Mesenchymal stem cell (in vitro differentiated cells and primary cell): ENCODE measurements at regions not wholly inside any gene's neighbourhood (a gene's known extent, or its start where the extent isn't known, plus 50 kb on each side); places are given as distances from the start of the nearest gene placed in this dataset.

Experiments used
- DNase-seq: peaks from one replicate; pipeline ENCODE4 v3.0.0-alpha.2; 2013
- H2AFZ ChIP-seq: one replicate; pipeline ENCODE4 v1.6.1; 2013; ENCODE audit warnings: low read depth, mild to moderate bottlenecking, control low read depth, inconsistent platforms, low read length, moderate library complexity
- H2AK5ac ChIP-seq: 2 replicates; pipeline ENCODE4 v1.6.1; 2013; ENCODE audit warnings: low read length, moderate library complexity, mild to moderate bottlenecking, inconsistent platforms; ENCODE audit not compliant: severe bottlenecking
- H2BK120ac ChIP-seq: one replicate; pipeline ENCODE4 v1.6.1; 2013; ENCODE audit warnings: low read depth, mild to moderate bottlenecking, inconsistent platforms, low read length, moderate library complexity
- H2BK12ac ChIP-seq, 2 experiments: one replicate each; pipeline ENCODE4 v1.6.1; 2013; ENCODE audit warnings: inconsistent platforms in 2 of 2, low read length in 2 of 2, mild to moderate bottlenecking in 2 of 2, moderate library complexity in 2 of 2, control low read depth in 1 of 2
- H2BK15ac ChIP-seq: one replicate; pipeline ENCODE4 v1.6.1; 2013; ENCODE audit warnings: mild to moderate bottlenecking, low read depth, inconsistent platforms; ENCODE audit not compliant: poor library complexity, severe bottlenecking
- H2BK5ac ChIP-seq: 2 replicates; pipeline ENCODE4 v1.6.1; 2013; ENCODE audit warnings: low read depth, mild to moderate bottlenecking, low read length, control low read depth, inconsistent platforms; ENCODE audit not compliant: poor library complexity, severe bottlenecking
- H3K14ac ChIP-seq, 2 experiments: one replicate each; pipeline ENCODE4 v1.6.1; 2013; ENCODE audit warnings: inconsistent platforms in 2 of 2, low read length in 2 of 2, control low read depth in 1 of 2, mild to moderate bottlenecking in 1 of 2, moderate library complexity in 1 of 2
- H3K18ac ChIP-seq, 2 experiments: one replicate each; pipeline ENCODE4 v1.6.1; 2013; ENCODE audit warnings: inconsistent platforms in 2 of 2, low read length in 2 of 2, control low read depth in 1 of 2, low read depth in 1 of 2, mild to moderate bottlenecking in 1 of 2
- H3K23ac ChIP-seq, 2 experiments: one replicate each; pipeline ENCODE4 v1.6.1; 2013; ENCODE audit warnings: inconsistent platforms in 2 of 2, low read length in 2 of 2, mild to moderate bottlenecking in 2 of 2, moderate library complexity in 2 of 2, control low read depth in 1 of 2
- H3K27ac ChIP-seq: 2 replicates; pipeline ENCODE4 v1.5.1; 2013; ENCODE audit warnings: mild to moderate bottlenecking, moderate library complexity, low read length, control low read depth, inconsistent platforms; ENCODE audit not compliant: poor library complexity, severe bottlenecking
- H3K27me3 ChIP-seq, 2 experiments: 2 replicates each; pipeline versions ENCODE4 v1.6.1 to v1.7.0; 2013; ENCODE audit warnings: low read length in 2 of 2, mild to moderate bottlenecking in 2 of 2, moderate library complexity in 2 of 2, control low read depth in 1 of 2, inconsistent platforms in 1 of 2; ENCODE audit not compliant: control insufficient read depth in 1 of 2, insufficient read depth in 1 of 2
- H3K36me3 ChIP-seq, 2 experiments: 2 replicates each; pipeline versions ENCODE4 v1.6.1 to v1.7.0; 2013; ENCODE audit warnings: low read length in 2 of 2, control low read depth in 1 of 2, inconsistent platforms in 1 of 2, low read depth in 1 of 2, mild to moderate bottlenecking in 1 of 2; ENCODE audit not compliant: insufficient read depth in 2 of 2, control insufficient read depth in 1 of 2
- H3K4ac ChIP-seq, 2 experiments: one replicate each; pipeline ENCODE4 v1.6.1; 2013; ENCODE audit warnings: inconsistent platforms in 2 of 2, low read length in 2 of 2, mild to moderate bottlenecking in 2 of 2, moderate library complexity in 2 of 2, control low read depth in 1 of 2, low read depth in 1 of 2
- H3K4me1 ChIP-seq: 2 replicates; pipeline ENCODE4 v1.6.1; 2013; ENCODE audit warnings: low read depth, low read length, control low read depth; ENCODE audit not compliant: control insufficient read depth, insufficient read depth
- H3K4me2 ChIP-seq: 2 replicates; pipeline ENCODE4 v1.6.1; 2013; ENCODE audit warnings: low read length, mild to moderate bottlenecking, inconsistent platforms; ENCODE audit not compliant: poor library complexity, severe bottlenecking
- H3K4me3 ChIP-seq, 2 experiments: 2 replicates each; pipeline versions ENCODE4 v1.5.1 to v1.7.0; 2013; ENCODE audit warnings: low read length in 2 of 2, mild to moderate bottlenecking in 2 of 2, control low read depth in 1 of 2, low read depth in 1 of 2; ENCODE audit not compliant: insufficient read depth in 1 of 2
- H3K79me1 ChIP-seq: replicated peaks from 2 replicates; pipeline ENCODE4 v1.6.1; 2013; ENCODE audit warnings: mild to moderate bottlenecking, control low read depth, low read length, inconsistent platforms; ENCODE audit not compliant: poor library complexity, severe bottlenecking
- H3K9ac ChIP-seq: 2 replicates; pipeline ENCODE4 v1.7.0; 2013; ENCODE audit warnings: mild to moderate bottlenecking, low read length, moderate library complexity
- H3K9me3 ChIP-seq: 2 replicates; pipeline ENCODE4 v1.7.0; 2013; ENCODE audit warnings: mild to moderate bottlenecking, low read length; ENCODE audit not compliant: control insufficient read depth
- H4K8ac ChIP-seq: one replicate; pipeline ENCODE4 v1.6.1; 2013; ENCODE audit warnings: inconsistent platforms, mild to moderate bottlenecking, low read length, moderate library complexity
- H4K91ac ChIP-seq: one replicate; pipeline ENCODE4 v1.6.1; 2013; ENCODE audit warnings: mild to moderate bottlenecking, low read length, inconsistent platforms
- WGBS: methylation state at CpG from one replicate; pipeline ENCODE4 v1.1.7; 2013; ENCODE audit warnings: mixed read lengths; 5-methylcytosine and 5-hydroxymethylcytosine counted together

GRCh38 chr2:13917958-13918357, 714.6 kb upstream of the LRATD1 start:
- no peak overlapping the region for H2AFZ ChIP-seq

GRCh38 chr2:13919981-13920382, 712.5 kb upstream of the LRATD1 start:
- H4K91ac ChIP-seq: no peak overlapping the region
- no peak overlapping the region for H2AFZ ChIP-seq
- peaks cover 10% of the 10 kb centered on the region for H3K9me3 ChIP-seq
- no peak overlapping the region for H3K9ac ChIP-seq
- H3K4ac ChIP-seq: no peak overlapping the region
- no peak overlapping the region for H2AK5ac ChIP-seq
- no peak overlapping the region for H3K18ac ChIP-seq
- WGBS: 78% methylated on average over 3 of the region's 4 CpGs
- no peak overlapping the region for H4K8ac ChIP-seq
- no peak overlapping the region for H2BK12ac ChIP-seq
- H2BK120ac ChIP-seq: no peak overlapping the region
- no peaks in the 10 kb centered on the region for H3K4me1 ChIP-seq
- no peak overlapping the region for H3K4me2 ChIP-seq
- H3K4me3 ChIP-seq: no peak overlapping the region
- H3K23ac ChIP-seq: no peak overlapping the region
- H3K27ac ChIP-seq: no peak overlapping the region
- no peaks in the 10 kb centered on the region for H3K79me1 ChIP-seq
- no peak overlapping the region for H2BK15ac ChIP-seq
- H3K27me3 ChIP-seq: no peaks in the 10 kb centered on the region
- H2BK5ac ChIP-seq: no peak overlapping the region
- DNase-seq: no peak
- no peaks in the 10 kb centered on the region for H3K36me3 ChIP-seq
- H3K14ac ChIP-seq: no peak overlapping the region

More at GRCh38 chr2:13917958-13918357, 714.6 kb upstream of the LRATD1 start:
- H3K4me2 ChIP-seq: no peak overlapping the region
- no peak overlapping the region for H2BK120ac ChIP-seq
- H3K27me3 ChIP-seq: no peaks in the 10 kb centered on the region
- no peak for DNase-seq
- no peak overlapping the region for H3K4ac ChIP-seq
- no peak overlapping the region for H2BK12ac ChIP-seq
- no peak overlapping the region for H3K23ac ChIP-seq
- no peak overlapping the region for H3K14ac ChIP-seq
- no peak overlapping the region for H3K9ac ChIP-seq
- H3K4me3 ChIP-seq: no peak overlapping the region
- H3K27ac ChIP-seq: no peak overlapping the region
- H3K36me3 ChIP-seq: no peaks in the 10 kb centered on the region
- H4K8ac ChIP-seq: no peak overlapping the region
- no peak overlapping the region for H2BK15ac ChIP-seq
- no peak overlapping the region for H3K18ac ChIP-seq
- H3K9me3 ChIP-seq: peaks cover 6% of the 10 kb centered on the region
- no peaks in the 10 kb centered on the region for H3K4me1 ChIP-seq
- H4K91ac ChIP-seq: no peak overlapping the region
- H2BK5ac ChIP-seq: no peak overlapping the region
- no peaks in the 10 kb centered on the region for H3K79me1 ChIP-seq
- H2AK5ac ChIP-seq: no peak overlapping the region
- no CpG with 5 or more reads among the region's 1 CpG for WGBS

DNA sequence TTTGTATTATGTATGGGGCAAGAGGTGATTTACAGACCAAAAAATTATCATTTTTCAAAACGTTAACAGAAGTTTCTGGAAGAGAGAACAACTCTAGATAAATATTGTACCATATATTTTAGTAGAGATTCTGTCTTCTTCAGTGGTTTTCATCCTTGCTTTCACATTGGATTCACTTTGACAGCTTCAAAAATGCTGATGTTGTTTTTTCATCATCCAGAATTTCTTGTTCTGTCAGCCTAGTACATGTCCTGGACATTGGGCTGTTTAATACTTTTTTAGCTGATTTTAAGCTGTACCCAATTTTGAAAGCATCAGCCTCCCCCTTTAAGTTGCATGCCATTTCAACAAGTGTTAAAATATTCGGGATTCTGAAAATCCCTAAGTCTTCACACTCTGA, 711.3 kb upstream of the LRATD1 start:
- Histone ChIP-seq H3K27ac (no peak overlapping the region), H2BK120ac (no peak overlapping the region), H2AFZ (no peak overlapping the region), H2BK15ac (no peak overlapping the region), H3K9ac (no peak overlapping the region), H3K23ac (no peak overlapping the region), H2BK5ac (no peak overlapping the region), H3K4me2 (no peak overlapping the region), H3K27me3 (no peaks in the 10 kb centered on the region), H3K4me1 (no peaks in the 10 kb centered on the region), H3K79me1 (no peaks in the 10 kb centered on the region), H3K9me3 (peaks cover 10% of the 10 kb centered on the region), H4K8ac (no peak overlapping the region), H3K36me3 (no peaks in the 10 kb centered on the region), H3K18ac (no peak overlapping the region), H4K91ac (no peak overlapping the region), H3K4ac (no peak overlapping the region), H2BK12ac (no peak overlapping the region), H3K14ac (no peak overlapping the region), H3K4me3 (no peak overlapping the region), H2AK5ac (no peak overlapping the region)
- no peak for DNase-seq
- no CpG with 5 or more reads among the region's 2 CpGs for WGBS

- Histone ChIP-seq H3K4me1 (no peaks in the 10 kb centered on the region), H3K27me3 (no peaks in the 10 kb centered on the region), H2BK5ac (no peak overlapping the region), H2BK12ac (no peak overlapping the region), H3K9me3 (peaks cover 12% of the 10 kb centered on the region), H3K4ac (no peak overlapping the region), H3K18ac (no peak overlapping the region), H2AFZ (no peak overlapping the region), H3K9ac (no peak overlapping the region), H4K91ac (no peak overlapping the region), H3K36me3 (no peaks in the 10 kb centered on the region), H4K8ac (no peak overlapping the region), H3K27ac (no peak overlapping the region), H2AK5ac (no peak overlapping the region), H3K14ac (no peak overlapping the region), H3K4me2 (no peak overlapping the region), H3K4me3 (no peak overlapping the region), H2BK120ac (no peak overlapping the region), H3K23ac (no peak overlapping the region), H3K79me1 (no peaks in the 10 kb centered on the region), H2BK15ac (no peak overlapping the region)
- DNase-seq: no peak
- 19% methylated on average over 2 of the region's 6 CpGs for WGBS
Measured at GRCh38 chr2:13923823-13924222, 708.7 kb upstream of the LRATD1 start.
